Thoracic aorta (tissue), 2 donors: ENCODE measurements at regions not wholly inside any gene's neighbourhood (a gene's known extent, or its start where the extent isn't known, plus 50 kb on each side); places are given as distances from the start of the nearest gene placed in this dataset.
"Not testable (repeated sequence)": the region's sequence is repeated elsewhere in the genome, so short reads cannot be mapped to it uniquely, and the experiment has no call there.

Experiments used
- ATAC-seq: fragments of 150-250 bp; one replicate; pipeline ENCODE4 v1.8.0; 2017; ENCODE audit warnings: low read depth; ENCODE audit not compliant: insufficient number of reproducible peaks, low FRiP score
- DNase-seq: peaks from one replicate; pipeline ENCODE4 v3.0.0-alpha.2; 2020; ENCODE audit warnings: low spot score
- H3K27ac ChIP-seq, 2 donors: fragments of 200-600 bp; sonication (generic); 1 replicate in 1 of 2; 2 replicates in 1 of 2; pipeline ENCODE4 v1.5.1; 2016; ENCODE audit warnings: mild to moderate bottlenecking in 2 of 2, moderate library complexity in 2 of 2
- H3K27me3 ChIP-seq: fragments of 200-600 bp; sonication (generic); replicated peaks from 2 replicates; pipeline ENCODE4 v1.6.0; 2016; ENCODE audit warnings: mild to moderate bottlenecking; ENCODE audit not compliant: insufficient read depth
- H3K36me3 ChIP-seq: fragments of 200-600 bp; sonication (generic); one replicate; pipeline ENCODE4 v1.5.1; 2016
- H3K4me1 ChIP-seq, 2 donors: fragments of 200-600 bp; sonication (generic); 1 replicate in 1 of 2; 2 replicates in 1 of 2; pipeline versions ENCODE4 v1.5.1 to v1.6.0; 2016; ENCODE audit warnings: low read depth in 2 of 2, mild to moderate bottlenecking in 1 of 2; ENCODE audit not compliant: control insufficient read depth in 1 of 2
- H3K4me3 ChIP-seq: fragments of 200-600 bp; sonication (generic); 2 replicates; pipeline ENCODE4 v1.5.1; 2016; ENCODE audit warnings: mild to moderate bottlenecking
- H3K9me3 ChIP-seq: fragments of 200-600 bp; sonication (generic); 2 replicates; pipeline ENCODE4 v1.5.1; 2016
- TF ChIP-seq, protein P1 (sequence below): fragments of 200-600 bp; sonication (generic); IDR thresholded peaks from one replicate; pipeline ENCODE4 v1.5.1; 2019; ENCODE audit warnings: antibody characterized with exemption

DNA sequence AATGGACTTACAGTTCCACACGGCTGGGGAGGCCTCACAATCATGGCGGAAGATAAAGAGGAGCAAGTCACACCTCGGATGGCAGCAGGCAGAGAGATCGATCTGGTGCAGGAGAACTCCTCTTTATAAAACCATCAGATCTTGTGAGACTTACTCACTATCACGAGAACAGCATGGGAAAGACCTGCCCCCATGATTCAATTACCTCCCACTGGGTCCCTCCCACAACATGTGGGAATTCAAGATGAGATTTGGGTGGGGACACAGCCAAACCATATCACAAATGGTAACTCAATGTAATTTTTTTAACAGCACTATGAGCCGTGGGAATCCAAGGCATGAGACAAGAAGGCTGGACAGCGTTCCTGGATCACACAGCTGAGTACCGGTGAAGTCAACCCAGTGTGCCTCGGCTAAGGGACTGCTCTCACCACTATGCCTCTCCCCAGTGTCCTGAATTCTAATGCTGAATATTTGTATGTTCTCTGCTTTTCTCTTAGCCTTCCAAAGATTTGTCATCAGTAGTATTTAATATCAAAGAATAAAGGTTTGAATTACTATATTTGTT lies 84.3 kb downstream of the IRS2 start:
- not testable (repeated sequence) for H3K36me3 ChIP-seq, H3K27me3 ChIP-seq, H3K9me3 ChIP-seq, ATAC-seq, H3K4me3 ChIP-seq, DNase-seq, H3K4me1 ChIP-seq, H3K27ac ChIP-seq

DNA sequence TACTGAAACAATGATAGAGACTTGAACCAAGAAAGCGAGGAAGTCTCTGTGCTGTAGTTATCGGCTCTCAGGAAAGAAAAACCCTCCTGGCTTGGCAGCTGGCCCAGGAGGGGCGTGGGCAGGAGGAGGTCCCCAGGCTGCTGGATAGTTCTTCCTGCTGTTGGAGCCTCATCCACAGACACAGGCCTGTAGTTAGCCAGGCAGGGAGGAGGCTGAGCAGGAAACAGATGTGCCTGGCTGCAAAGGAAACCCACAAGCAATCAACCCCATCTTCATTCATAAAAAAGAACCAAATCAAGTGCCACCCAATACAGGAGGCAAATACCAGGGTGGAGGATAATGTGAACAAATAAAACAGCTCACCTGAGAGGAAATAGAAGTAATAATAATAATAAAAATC lies 86.2 kb downstream of the IRS2 start:
- TF ChIP-seq, protein P1, sequence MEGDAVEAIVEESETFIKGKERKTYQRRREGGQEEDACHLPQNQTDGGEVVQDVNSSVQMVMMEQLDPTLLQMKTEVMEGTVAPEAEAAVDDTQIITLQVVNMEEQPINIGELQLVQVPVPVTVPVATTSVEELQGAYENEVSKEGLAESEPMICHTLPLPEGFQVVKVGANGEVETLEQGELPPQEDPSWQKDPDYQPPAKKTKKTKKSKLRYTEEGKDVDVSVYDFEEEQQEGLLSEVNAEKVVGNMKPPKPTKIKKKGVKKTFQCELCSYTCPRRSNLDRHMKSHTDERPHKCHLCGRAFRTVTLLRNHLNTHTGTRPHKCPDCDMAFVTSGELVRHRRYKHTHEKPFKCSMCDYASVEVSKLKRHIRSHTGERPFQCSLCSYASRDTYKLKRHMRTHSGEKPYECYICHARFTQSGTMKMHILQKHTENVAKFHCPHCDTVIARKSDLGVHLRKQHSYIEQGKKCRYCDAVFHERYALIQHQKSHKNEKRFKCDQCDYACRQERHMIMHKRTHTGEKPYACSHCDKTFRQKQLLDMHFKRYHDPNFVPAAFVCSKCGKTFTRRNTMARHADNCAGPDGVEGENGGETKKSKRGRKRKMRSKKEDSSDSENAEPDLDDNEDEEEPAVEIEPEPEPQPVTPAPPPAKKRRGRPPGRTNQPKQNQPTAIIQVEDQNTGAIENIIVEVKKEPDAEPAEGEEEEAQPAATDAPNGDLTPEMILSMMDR, result no peak
- H3K27ac ChIP-seq, result no peak overlapping the region
- no peak overlapping the region for H3K4me3 ChIP-seq
- no peak for ATAC-seq
- no peaks in the 10 kb centered on the region for H3K27me3 ChIP-seq
- H3K9me3 ChIP-seq, result no peaks in the 10 kb centered on the region
- no peak for DNase-seq
- peaks cover 0 to 3% of the 10 kb centered on the region in 2 donors for H3K4me1 ChIP-seq
- H3K36me3 ChIP-seq, result no peaks in the 10 kb centered on the region

DNA sequence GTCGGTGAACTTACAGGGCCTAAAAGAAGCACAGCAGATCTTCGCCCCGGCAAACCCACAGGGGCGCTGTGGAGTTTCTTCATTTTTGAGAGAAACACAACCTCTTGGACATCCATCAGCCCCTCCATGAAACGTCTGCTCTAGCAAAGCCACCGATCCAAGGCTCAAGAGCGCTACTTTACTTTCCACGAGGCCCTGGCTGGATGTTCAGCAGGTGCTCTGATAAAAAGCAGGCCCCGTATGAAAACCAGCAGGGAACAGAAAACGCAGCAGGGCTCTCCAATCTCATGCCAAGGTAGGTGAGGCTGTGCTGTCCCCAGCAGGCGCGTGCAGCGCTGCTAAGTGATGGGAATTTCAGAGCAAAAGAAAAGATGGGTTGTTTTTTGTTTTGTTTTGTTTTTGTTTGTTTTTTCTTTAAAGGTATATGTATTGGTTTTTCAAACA lies 86.7 kb downstream of the IRS2 start:
- no peak overlapping the region for H3K4me3 ChIP-seq
- TF ChIP-seq, protein P1, result no peak
- H3K9me3 ChIP-seq, result no peaks in the 10 kb centered on the region
- peaks cover 0 to 3% of the 10 kb centered on the region in 2 donors for H3K4me1 ChIP-seq
- H3K36me3 ChIP-seq, result no peaks in the 10 kb centered on the region
- DNase-seq (no peak), ATAC-seq (no peak)
- no peaks in the 10 kb centered on the region for H3K27me3 ChIP-seq
- H3K27ac ChIP-seq, result no peak overlapping the region

DNA sequence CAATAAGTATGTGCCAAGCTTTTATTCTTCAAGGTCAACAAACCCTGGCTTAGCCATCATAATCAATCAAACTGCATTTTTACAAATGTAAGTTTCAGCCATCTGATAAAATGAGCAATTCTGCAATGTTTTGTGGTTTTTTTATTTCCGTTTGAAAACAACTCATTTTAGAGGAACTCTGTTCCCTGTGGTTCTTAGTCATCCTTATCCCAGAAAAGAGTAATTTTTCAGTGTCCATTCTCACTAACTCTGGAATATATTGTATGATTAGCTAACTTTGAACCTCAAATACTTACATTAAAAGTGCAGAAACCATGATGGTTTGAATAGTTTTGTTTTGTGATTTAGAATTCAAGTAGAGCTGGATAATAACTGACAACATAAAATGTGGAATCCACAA lies 87.6 kb downstream of the IRS2 start:
- DNase-seq (no peak), ATAC-seq (no peak)
- H3K9me3 ChIP-seq, result no peaks in the 10 kb centered on the region
- H3K4me1 ChIP-seq, result peaks cover 0 to 3% of the 10 kb centered on the region in 2 donors
- H3K27ac ChIP-seq, result no peak overlapping the region
- TF ChIP-seq, protein P1, result no peak
- no peaks in the 10 kb centered on the region for H3K27me3 ChIP-seq
- no peaks in the 10 kb centered on the region for H3K36me3 ChIP-seq
- no peak overlapping the region for H3K4me3 ChIP-seq

DNA sequence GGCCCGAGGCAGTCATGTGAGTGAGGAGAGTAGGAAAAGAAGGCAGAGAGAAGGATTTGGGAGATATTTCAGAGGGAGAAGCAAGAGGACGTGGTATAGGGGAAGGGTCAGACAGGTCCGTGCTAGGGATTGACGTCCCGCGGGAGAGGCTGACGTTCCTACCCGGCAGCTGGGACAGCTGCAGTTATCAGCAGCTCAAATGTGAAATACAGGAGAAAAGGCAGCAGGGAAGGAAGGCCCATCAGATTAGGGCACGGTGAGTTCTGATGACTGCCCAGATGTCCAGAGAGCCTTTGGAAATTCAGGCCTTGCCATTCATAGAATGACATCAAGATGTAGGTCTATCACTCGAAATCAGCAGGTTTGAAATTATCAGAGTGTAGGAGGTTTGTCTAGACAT lies 88.4 kb downstream of the IRS2 start:
- ATAC-seq (no peak), DNase-seq (no peak)
- Histone ChIP-seq H3K36me3 (no peaks in the 10 kb centered on the region), H3K4me1 (peaks cover 0 to 3% of the 10 kb centered on the region in 2 donors), H3K27ac (no peak overlapping the region), H3K27me3 (no peaks in the 10 kb centered on the region), H3K9me3 (no peaks in the 10 kb centered on the region), H3K4me3 (no peak overlapping the region)
- TF ChIP-seq, protein P1, result no peak
